ENCODE measurements at regions not wholly inside any gene's neighbourhood (a gene's known extent, or its start where the extent isn't known, plus 50 kb on each side); places are given as distances from the start of the nearest gene placed in this dataset.
"Not testable (repeated sequence)": the region's sequence is repeated elsewhere in the genome, so short reads cannot be mapped to it uniquely, and the experiment has no call there.

GRCh38 chrX:13420545-13421183 is 100.8 kb upstream of the ATXN3L start:
- DNase-seq: no peak

GRCh38 chrX:13419918-13420317 is 100.1 kb upstream of the ATXN3L start:
- DNase-seq: no peak

GRCh38 chrX:13419276-13419675 is 99.4 kb upstream of the ATXN3L start:
- DNase-seq: no peak

DNA sequence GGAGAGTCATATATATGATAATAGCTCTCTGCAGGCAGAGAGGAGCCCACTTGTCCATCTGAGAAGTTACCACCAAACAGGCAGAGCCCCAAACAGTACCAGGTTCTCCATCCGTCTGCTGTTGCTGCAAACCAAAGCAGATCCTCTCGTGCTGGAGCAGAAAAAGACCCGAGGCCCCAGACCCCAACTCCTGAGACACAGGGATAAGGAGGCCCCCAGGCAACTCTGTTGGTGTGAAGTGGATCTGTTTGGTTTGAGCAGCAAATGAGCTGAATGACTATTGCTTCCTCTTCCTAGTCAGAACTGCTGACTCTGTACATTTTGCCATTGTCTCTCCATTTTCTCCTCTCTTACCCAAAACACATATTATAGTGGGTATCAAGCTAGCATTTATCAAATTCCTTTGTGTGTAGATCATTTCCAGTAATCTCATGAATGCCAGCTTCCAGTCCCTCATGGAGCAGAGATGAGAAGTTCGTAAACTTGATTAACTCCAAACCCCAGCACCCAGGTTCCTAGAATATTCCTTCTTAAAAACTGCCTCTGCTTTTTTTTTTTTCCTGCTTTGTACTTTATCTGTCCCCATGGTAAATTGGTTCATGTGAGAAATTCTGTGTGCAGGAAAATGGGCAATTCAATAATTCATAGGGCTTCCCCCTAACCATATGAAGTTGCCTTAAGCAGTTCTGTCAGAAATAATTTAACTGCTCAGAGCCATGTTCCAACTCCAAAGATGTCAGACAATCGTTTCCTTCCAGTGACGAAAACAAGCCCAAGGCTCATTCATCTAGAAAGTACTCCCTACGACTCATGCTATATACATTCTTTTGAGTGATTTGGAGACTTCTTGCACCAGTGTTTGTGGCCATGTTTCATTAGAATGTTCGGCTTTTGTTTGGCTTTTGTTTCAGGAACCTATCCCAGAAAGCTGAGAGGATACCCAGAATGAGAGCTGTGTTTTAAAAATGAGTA is 98.6 kb upstream of the ATXN3L start:
- no peak for DNase-seq

DNA sequence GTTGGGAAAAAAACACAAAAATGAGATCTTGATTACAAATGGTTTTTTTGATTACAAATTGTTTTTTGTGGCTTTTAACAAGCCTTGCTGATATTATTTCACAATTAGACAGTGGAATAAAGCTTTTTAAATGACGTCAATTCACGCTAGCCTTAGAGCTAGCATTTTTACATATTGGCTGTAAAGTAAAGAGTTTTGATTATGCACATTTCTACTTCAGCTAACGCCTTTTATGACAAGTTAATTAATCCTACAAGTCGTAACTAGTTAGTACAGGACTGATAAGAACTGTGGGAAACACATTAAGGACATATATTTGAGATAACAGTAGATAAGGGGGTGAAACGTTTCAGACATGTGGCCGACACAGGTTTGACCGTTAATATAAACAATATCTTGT is 95.7 kb upstream of the ATXN3L start:
- no peak for DNase-seq

DNA sequence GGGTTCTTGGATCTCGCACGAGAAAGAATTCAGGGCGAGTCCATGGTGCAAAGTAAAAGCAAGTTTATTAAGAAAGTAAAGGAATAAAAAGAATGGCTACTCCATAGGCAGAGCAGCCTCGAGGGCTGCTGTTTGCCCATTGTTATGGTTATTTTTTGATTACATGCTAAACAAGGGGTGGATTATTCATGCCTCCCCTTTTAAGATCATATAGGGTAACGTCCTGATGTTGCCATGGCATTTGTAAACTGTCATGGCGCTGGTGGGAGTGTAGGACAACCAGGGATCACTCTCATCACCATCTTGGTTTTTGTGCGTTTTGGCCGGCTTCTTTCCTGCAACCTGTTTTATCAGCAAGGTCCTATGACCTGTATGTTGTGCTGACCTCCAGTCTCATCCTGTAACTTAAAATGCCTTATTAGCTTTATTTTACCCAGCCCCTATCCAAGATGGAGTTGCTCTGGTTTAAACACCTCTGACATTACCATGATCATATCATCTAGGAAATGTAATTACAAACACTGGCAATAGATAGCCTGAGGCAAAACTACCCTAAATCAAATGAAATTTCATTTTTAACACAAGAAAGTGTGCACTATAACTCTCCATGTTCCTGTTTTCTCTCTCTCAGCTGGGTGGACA is 94.3 kb upstream of the ATXN3L start:
- no peak for DNase-seq

DNA sequence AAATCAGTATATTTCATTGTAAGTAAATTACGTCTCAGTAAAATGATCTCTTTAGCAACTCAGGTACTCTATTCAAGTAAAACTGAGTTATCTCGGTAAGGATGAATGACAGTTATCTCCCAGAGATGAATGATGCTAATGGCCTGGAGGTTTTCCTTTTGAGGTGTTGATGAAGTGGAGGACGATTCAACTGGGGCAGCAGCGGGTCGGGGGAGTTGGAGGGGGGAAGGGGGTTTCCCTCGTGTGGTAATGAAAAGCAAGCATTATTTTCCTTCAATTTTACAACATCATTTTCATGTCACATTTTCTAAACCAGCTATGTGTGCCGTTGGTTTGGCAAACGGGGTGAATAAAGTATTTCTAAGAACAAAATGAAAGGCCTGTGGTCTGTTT is 92.4 kb upstream of the ATXN3L start:
- DNase-seq: no peak

- no peak for DNase-seq
These were observed 91.8 kb upstream of the ATXN3L start for GRCh38 chrX:13411496-13412207.

DNA sequence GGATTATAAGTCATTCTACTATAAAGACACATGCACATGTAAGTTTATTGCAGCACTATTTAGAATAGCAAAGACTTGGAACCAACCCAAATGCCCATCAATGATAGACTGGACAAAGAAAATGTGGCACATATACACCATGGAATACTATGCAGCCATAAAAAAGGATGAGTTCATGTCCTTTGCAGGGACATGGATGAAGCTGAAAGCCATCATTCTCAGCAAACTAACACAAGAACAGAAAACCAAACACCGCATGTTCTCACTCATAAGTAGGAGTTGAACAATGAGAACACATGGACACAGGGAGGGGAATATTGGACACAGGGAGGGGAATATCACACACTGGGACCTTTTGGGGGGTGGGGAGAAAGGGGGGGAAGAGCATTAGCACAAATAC is 88.7 kb upstream of the ATXN3L start:
- not testable (repeated sequence) for DNase-seq

GRCh38 chrX:13404777-13405176 is 84.9 kb upstream of the ATXN3L start:
- DNase-seq: not testable (repeated sequence)

- DNase-seq: no peak
These were observed 84.5 kb upstream of the ATXN3L start for GRCh38 chrX:13404364-13404763.

GRCh38 chrX:13401724-13402123 is 81.9 kb upstream of the ATXN3L start:
- no peak for DNase-seq

- DNase-seq: no peak
These were observed 79.0 kb upstream of the ATXN3L start for GRCh38 chrX:13398839-13399238.

DNA sequence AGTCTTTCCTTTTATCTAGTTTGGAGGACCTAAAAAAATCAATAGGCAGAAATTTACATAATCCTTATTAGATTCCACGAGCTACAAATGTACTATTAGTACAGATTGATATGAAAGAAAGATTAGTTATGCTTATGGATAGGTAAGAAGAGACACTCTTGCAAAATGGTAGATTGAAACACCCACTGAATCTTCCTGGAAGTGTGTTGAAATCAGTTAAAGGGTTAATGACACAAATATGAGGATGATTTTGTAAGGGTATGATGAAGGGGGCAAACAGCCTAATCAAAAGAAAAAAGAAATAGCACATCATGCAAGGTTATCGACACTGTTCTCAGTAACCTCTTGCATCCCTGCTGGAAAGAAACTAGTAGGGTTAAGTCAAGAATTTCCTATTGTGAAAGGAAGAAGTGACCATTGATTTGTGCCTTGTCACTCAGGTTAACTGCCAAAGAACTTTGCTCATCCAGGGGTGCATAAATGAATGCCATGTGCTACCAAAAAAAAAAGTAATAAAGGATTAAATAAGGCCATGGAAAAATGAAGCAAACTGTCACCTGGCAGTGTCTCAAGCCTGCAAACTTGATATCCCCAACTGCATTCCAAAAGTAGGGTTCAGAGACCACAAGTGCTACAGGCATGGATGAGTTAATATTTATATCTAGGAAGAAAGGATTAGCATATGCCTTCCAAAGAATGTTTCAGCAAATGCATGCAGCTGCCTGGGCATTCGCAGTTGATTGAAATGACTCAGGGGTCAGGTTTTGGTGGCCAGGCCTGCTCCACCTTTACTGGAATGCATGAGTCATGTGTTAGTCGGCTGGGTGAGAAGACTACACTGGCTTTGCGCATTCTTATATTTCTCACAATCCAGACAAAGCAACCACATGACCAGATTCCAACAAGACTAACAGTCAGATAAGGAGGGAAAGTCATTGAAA is 78.3 kb upstream of the ATXN3L start:
- DNase-seq: no peak

GRCh38 chrX:13396924-13397323 is 77.1 kb upstream of the ATXN3L start:
- DNase-seq: no peak

- DNase-seq: no peak
These were observed 69.6 kb upstream of the ATXN3L start for GRCh38 chrX:13389501-13389900.

GRCh38 chrX:13387666-13388494 is 68.0 kb upstream of the ATXN3L start:
- DNase-seq: no peak

- DNase-seq: no peak
These were observed 66.8 kb upstream of the ATXN3L start for GRCh38 chrX:13386636-13387035.

GRCh38 chrX:13386092-13386491 is 66.2 kb upstream of the ATXN3L start:
- no peak for DNase-seq

GRCh38 chrX:13383907-13384306 is 64.1 kb upstream of the ATXN3L start:
- no peak for DNase-seq

DNA sequence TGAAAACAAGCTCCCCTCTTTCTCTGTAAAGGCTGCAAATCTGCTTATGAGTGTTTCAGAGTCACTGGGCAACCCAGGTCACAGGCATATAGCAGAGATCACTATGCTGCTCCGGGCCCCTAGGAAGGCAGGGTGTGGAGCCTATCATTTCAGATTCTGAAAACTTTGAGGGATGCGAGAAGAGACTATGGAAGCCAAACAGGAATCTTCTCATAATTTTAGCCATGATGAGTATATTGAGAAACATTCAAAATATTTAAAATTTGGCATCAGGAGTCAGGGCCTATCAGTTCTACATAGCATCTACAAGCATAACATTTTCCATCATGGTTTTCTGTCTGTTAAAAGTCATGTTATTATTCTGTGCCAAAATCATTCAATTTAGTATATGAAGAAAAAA is 61.7 kb upstream of the ATXN3L start:
- DNase-seq: no peak
